Astrocyte (in vitro differentiated cells and primary cell): ENCODE measurements at regions not wholly inside any gene's neighbourhood (a gene's known extent, or its start where the extent isn't known, plus 50 kb on each side); places are given as distances from the start of the nearest gene placed in this dataset.

Experiments
- CTCF ChIP-seq: IDR thresholded peaks from 2 replicates; pipeline ENCODE4 v1.5.1; 2011; ENCODE audit warnings: low read depth, mild to moderate bottlenecking, inconsistent platforms, low read length, moderate library complexity; ENCODE audit not compliant: insufficient read depth
- EZH2 ChIP-seq: IDR thresholded peaks from 2 replicates; pipeline ENCODE4 v1.6.1; 2012; ENCODE audit warnings: mild to moderate bottlenecking, low read length, inconsistent platforms; ENCODE audit not compliant: insufficient read depth

GRCh38 chr12:5258926-5259325, 173.0 kb upstream of the NTF3 start:
- no peak for TF ChIP-seq CTCF
- no peak for TF ChIP-seq EZH2
